PFSK-1 (cell line): ENCODE measurements at regions not wholly inside any gene's neighbourhood (a gene's known extent, or its start where the extent isn't known, plus 50 kb on each side); places are given as distances from the start of the nearest gene placed in this dataset.

Source experiments
- FOXP2 ChIP-seq: optimal IDR thresholded peaks from 2 replicates; pipeline ENCODE3; 2011; ENCODE audit warnings: borderline replicate concordance, control low read depth, inconsistent platforms; ENCODE audit not compliant: insufficient read depth; ENCODE audit errors: extremely low read length, extremely low read depth
- POLR2AphosphoS5 ChIP-seq: IDR thresholded peaks from 2 replicates; pipeline ENCODE4 v1.6.1; 2012; ENCODE audit warnings: low read depth, mild to moderate bottlenecking, control low read depth, low read length, moderate library complexity
- REST ChIP-seq, 2 experiments: IDR thresholded peaks; 2 replicates each; pipeline versions ENCODE4 v1.6.1 to v1.8.0; 2011 to 2012; ENCODE audit warnings: low read depth in 2 of 2, low read length in 2 of 2, control low read depth in 1 of 2, inconsistent platforms in 1 of 2, mild to moderate bottlenecking in 1 of 2, moderate library complexity in 1 of 2; ENCODE audit not compliant: insufficient read depth in 1 of 2
- SIN3A ChIP-seq: IDR thresholded peaks from 2 replicates; pipeline ENCODE4 v1.6.1; 2012; ENCODE audit warnings: mild to moderate bottlenecking, low read length, moderate library complexity, borderline replicate concordance; ENCODE audit not compliant: insufficient read depth
- TAF1 ChIP-seq: IDR thresholded peaks from 2 replicates; pipeline ENCODE4 v1.6.1; 2012; ENCODE audit warnings: low read length, control low read depth, borderline replicate concordance; ENCODE audit not compliant: insufficient read depth

GRCh38 chr12:127934409-127934808 lies 332.6 kb upstream of the TMEM132C start:
- TF ChIP-seq FOXP2: no peak
- no peak for TF ChIP-seq REST (IDR thresholded peaks at IDR 0.05; ENCODE audit: insufficient read depth in 1 of 2, low read depth in 2 of 2, low read length in 2 of 2)
- TF ChIP-seq SIN3A: no peak
- no peak for TF ChIP-seq POLR2AphosphoS5
- no peak for TF ChIP-seq TAF1

GRCh38 chr12:127936463-127936862 lies 330.5 kb upstream of the TMEM132C start:
- no peak for TF ChIP-seq SIN3A

- TF ChIP-seq FOXP2: no peak
- no peak for TF ChIP-seq SIN3A
- TF ChIP-seq TAF1: no peak
- TF ChIP-seq REST (IDR thresholded peaks at IDR 0.05; ENCODE audit: insufficient read depth in 1 of 2, low read depth in 2 of 2, low read length in 2 of 2): no peak
Observed at GRCh38 chr12:127941332-127941731, 325.6 kb upstream of the TMEM132C start.

- no peak for TF ChIP-seq POLR2AphosphoS5
- no peak for TF ChIP-seq SIN3A
- no peak for TF ChIP-seq REST (IDR thresholded peaks at IDR 0.05; ENCODE audit: insufficient read depth in 1 of 2, low read depth in 2 of 2, low read length in 2 of 2)
- TF ChIP-seq TAF1: no peak
- TF ChIP-seq FOXP2: no peak
Observed at GRCh38 chr12:127942981-127943380, 324.0 kb upstream of the TMEM132C start.

- TF ChIP-seq FOXP2: no peak
- TF ChIP-seq POLR2AphosphoS5: no peak
- no peak for TF ChIP-seq TAF1
- no peak for TF ChIP-seq REST (IDR thresholded peaks at IDR 0.05; ENCODE audit: insufficient read depth in 1 of 2, low read depth in 2 of 2, low read length in 2 of 2)
- no peak for TF ChIP-seq SIN3A
Observed at GRCh38 chr12:127943481-127944210, 323.3 kb upstream of the TMEM132C start.
